ENCODE measurements at regions not wholly inside any gene's neighbourhood (a gene's known extent, or its start where the extent isn't known, plus 50 kb on each side); places are given as distances from the start of the nearest gene placed in this dataset.

DNA sequence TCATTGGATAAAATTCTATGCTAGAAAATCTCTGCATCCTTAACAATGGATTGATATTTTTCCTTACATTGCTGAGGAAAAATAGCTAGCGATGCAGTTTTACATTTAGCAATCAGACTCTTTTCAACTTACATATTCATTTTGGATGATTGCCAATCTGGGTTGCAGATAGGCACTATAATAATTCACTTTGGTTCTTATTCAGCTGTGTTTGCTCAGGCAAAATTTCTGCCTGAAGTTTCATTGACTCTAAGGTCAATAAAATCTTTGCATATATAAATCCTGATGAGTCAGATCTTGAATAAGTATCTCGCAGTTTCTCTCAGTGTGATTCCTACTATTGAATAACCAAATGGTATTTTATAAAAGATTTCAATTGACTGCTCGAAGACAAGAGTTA, 1105.8 kb downstream of the CDH18 start:
- TF ChIP-seq CTCF (conservative IDR thresholded peaks at IDR 0.05 in 1 of 2, IDR thresholded peaks at IDR 0.05 in 1 of 2; ENCODE audit: low read depth in 1 of 2, low read length in 2 of 2) (no peak), EZH2 (IDR thresholded peaks at IDR 0.05; ENCODE audit: low read length, missing control alignments) (no peak)
